ENCODE measurements at regions not wholly inside any gene's neighbourhood (a gene's known extent, or its start where the extent isn't known, plus 50 kb on each side); places are given as distances from the start of the nearest gene placed in this dataset.

DNA sequence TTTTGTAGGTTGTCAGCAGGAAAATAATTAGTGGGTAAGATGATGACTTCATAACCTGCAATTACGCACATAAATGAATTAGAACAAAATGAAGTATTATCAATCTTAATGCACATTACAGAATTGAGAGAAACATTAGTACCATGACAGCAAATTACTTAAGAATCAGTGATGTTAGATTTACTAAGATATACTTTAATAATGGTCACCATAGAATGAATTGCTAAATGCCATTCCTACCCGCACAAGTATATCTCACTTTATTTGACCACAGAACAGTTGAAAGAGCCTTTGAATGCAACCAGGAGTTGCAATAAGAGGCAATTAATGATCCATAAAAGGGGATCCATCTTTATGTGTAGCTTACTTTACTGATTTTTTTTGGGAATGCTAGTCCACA lies 816.4 kb upstream of the AGA start:
- H3K4me3 ChIP-seq (ENCODE audit: low read depth, low read length): no peak overlapping the region
- H3K36me3 ChIP-seq (ENCODE audit: control insufficient read depth, insufficient read depth, low read length): no peaks in the 10 kb centered on the region
- no peaks in the 10 kb centered on the region for H3K27me3 ChIP-seq (replicated peaks; ENCODE audit: control insufficient read depth, insufficient read depth, low read length)
- Mint-ChIP-seq H3K27ac (ENCODE audit: unreplicated experiment) (no peak overlapping the region), H3K4me3 (ENCODE audit: unreplicated experiment) (no peak overlapping the region), H3K27me3 (ENCODE audit: insufficient read depth, unreplicated experiment) (no peaks in the 10 kb centered on the region), H3K36me3 (ENCODE audit: insufficient read depth, unreplicated experiment) (no peaks in the 10 kb centered on the region), H3K9me3 (ENCODE audit: unreplicated experiment) (no peaks in the 10 kb centered on the region), H3K4me1 (ENCODE audit: low read depth, unreplicated experiment) (no peaks in the 10 kb centered on the region)
- H3K4me1 ChIP-seq: no peaks in the 10 kb centered on the region
- no peak for DNase-seq
- BruUV-seq (replicated peaks): no TSS peak
- H3K9me3 ChIP-seq: no peaks in the 10 kb centered on the region
- intact Hi-C loops (cut with micrococcal nuclease; ENCODE audit: unreplicated experiment): no loop called here
- CTCF ChIA-PET: no interaction called here
- TF ChIP-seq, protein P1, sequence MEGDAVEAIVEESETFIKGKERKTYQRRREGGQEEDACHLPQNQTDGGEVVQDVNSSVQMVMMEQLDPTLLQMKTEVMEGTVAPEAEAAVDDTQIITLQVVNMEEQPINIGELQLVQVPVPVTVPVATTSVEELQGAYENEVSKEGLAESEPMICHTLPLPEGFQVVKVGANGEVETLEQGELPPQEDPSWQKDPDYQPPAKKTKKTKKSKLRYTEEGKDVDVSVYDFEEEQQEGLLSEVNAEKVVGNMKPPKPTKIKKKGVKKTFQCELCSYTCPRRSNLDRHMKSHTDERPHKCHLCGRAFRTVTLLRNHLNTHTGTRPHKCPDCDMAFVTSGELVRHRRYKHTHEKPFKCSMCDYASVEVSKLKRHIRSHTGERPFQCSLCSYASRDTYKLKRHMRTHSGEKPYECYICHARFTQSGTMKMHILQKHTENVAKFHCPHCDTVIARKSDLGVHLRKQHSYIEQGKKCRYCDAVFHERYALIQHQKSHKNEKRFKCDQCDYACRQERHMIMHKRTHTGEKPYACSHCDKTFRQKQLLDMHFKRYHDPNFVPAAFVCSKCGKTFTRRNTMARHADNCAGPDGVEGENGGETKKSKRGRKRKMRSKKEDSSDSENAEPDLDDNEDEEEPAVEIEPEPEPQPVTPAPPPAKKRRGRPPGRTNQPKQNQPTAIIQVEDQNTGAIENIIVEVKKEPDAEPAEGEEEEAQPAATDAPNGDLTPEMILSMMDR (IDR thresholded peaks at IDR 0.05; ENCODE audit: insufficient read depth in 1 of 2, low read depth in 1 of 2, low read length in 1 of 2, severe bottlenecking in 1 of 2, unreplicated experiment in 1 of 2): no peak
- POLR2A ChIA-PET: no interaction called here

- intact Hi-C loops (cut with micrococcal nuclease; ENCODE audit: unreplicated experiment): no loop called here
- CTCF ChIA-PET: no interaction called here
- POLR2A ChIA-PET: no interaction called here
These were observed 817.3 kb upstream of the AGA start for GRCh38 chr4:178259566-178259965.

DNA sequence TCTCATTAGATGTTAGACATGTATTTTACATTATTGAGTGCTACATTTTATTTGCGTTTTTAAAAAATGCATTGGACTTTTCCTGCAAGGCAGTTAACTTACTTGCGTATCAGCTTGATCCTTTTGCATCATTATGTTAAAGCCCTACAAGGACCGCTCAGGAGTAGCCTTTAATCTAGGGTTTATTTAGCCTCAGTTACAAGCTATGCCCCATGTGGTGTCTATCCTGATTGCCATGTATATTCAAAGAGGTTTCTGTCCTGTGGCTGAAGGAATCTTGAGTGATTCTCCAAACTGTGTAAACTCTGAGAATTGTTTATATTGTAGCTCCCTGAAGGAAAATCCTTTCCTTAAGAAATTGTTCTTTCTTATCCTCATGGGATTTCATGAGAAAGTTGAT lies 821.8 kb upstream of the AGA start:
- no peak overlapping the region for H3K4me3 Mint-ChIP-seq (ENCODE audit: unreplicated experiment)
- no peak overlapping the region for H3K4me3 ChIP-seq (ENCODE audit: low read depth, low read length)
- TF ChIP-seq, protein P1 (IDR thresholded peaks at IDR 0.05; ENCODE audit: insufficient read depth in 1 of 2, low read depth in 1 of 2, low read length in 1 of 2, severe bottlenecking in 1 of 2, unreplicated experiment in 1 of 2): no peak
- intact Hi-C loops (cut with micrococcal nuclease; ENCODE audit: unreplicated experiment): no loop called here
- no peaks in the 10 kb centered on the region for H3K36me3 ChIP-seq (ENCODE audit: control insufficient read depth, insufficient read depth, low read length)
- H3K9me3 ChIP-seq: no peaks in the 10 kb centered on the region
- H3K27me3 ChIP-seq (replicated peaks; ENCODE audit: control insufficient read depth, insufficient read depth, low read length): no peaks in the 10 kb centered on the region
- H3K4me1 ChIP-seq: no peaks in the 10 kb centered on the region
- no peaks in the 10 kb centered on the region for H3K27me3 Mint-ChIP-seq (ENCODE audit: insufficient read depth, unreplicated experiment)
- H3K27ac Mint-ChIP-seq (ENCODE audit: unreplicated experiment): no peak overlapping the region
- no peaks in the 10 kb centered on the region for H3K4me1 Mint-ChIP-seq (ENCODE audit: low read depth, unreplicated experiment)
- BruUV-seq (replicated peaks): no TSS peak
- CTCF ChIA-PET: no interaction called here
- POLR2A ChIA-PET: no interaction called here
- no peaks in the 10 kb centered on the region for H3K36me3 Mint-ChIP-seq (ENCODE audit: insufficient read depth, unreplicated experiment)
- no peak for DNase-seq
- peaks cover 9% of the 10 kb centered on the region for H3K9me3 Mint-ChIP-seq (ENCODE audit: unreplicated experiment)

More at GRCh38 chr4:178259566-178259965, 817.3 kb upstream of the AGA start:
- Mint-ChIP-seq H3K36me3 (ENCODE audit: insufficient read depth, unreplicated experiment) (no peaks in the 10 kb centered on the region), H3K27ac (ENCODE audit: unreplicated experiment) (no peak overlapping the region), H3K4me3 (ENCODE audit: unreplicated experiment) (no peak overlapping the region), H3K9me3 (ENCODE audit: unreplicated experiment) (no peaks in the 10 kb centered on the region), H3K4me1 (ENCODE audit: low read depth, unreplicated experiment) (no peaks in the 10 kb centered on the region), H3K27me3 (ENCODE audit: insufficient read depth, unreplicated experiment) (no peaks in the 10 kb centered on the region)
- no TSS peak for BruUV-seq (replicated peaks)
- Histone ChIP-seq H3K9me3 (no peaks in the 10 kb centered on the region), H3K36me3 (ENCODE audit: control insufficient read depth, insufficient read depth, low read length) (no peaks in the 10 kb centered on the region), H3K4me1 (no peaks in the 10 kb centered on the region), H3K27me3 (replicated peaks; ENCODE audit: control insufficient read depth, insufficient read depth, low read length) (no peaks in the 10 kb centered on the region), H3K4me3 (ENCODE audit: low read depth, low read length) (no peak overlapping the region)
- no peak for DNase-seq
- TF ChIP-seq, protein P1 (IDR thresholded peaks at IDR 0.05; ENCODE audit: insufficient read depth in 1 of 2, low read depth in 1 of 2, low read length in 1 of 2, severe bottlenecking in 1 of 2, unreplicated experiment in 1 of 2): no peak

All from Caco-2 (cell line).